ENCODE measurements at regions not wholly inside any gene's neighbourhood (a gene's known extent, or its start where the extent isn't known, plus 50 kb on each side); places are given as distances from the start of the nearest gene placed in this dataset.

DNA sequence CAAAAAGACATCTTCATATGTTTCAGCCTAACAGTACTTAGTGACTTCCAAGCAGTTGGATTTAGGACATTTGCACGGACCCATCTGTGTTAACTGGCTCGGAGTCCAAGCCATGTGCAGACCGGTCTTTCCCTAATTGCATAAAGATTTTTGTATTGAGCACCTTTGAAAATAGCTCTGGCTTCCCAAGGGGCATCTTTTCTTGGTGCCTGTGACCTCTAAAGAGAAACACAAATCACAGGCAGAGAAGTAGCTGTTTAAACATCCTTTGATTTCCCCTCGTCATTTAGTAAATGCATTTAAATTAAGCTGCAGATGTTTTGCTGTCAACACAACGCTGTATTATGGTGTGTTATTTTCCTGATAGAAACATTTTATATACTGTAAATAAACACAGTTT is 288.2 kb upstream of the SALL1 start:
- Histone ChIP-seq H3K4me2 (ENCODE audit: low read length) (no peak overlapping the region), H3K9me3 (ENCODE audit: insufficient read depth, low read length) (no peaks in the 10 kb centered on the region), H4K20me1 (ENCODE audit: insufficient read depth, low read length) (no peaks in the 10 kb centered on the region), H3K27ac (ENCODE audit: low read length) (no peak overlapping the region), H2AFZ (ENCODE audit: low read depth, low read length) (no peak overlapping the region), H3K79me2 (ENCODE audit: low read length) (no peaks in the 10 kb centered on the region), H3K4me3 (ENCODE audit: low read length) (no peak overlapping the region), H3K9ac (ENCODE audit: low read length) (no peak overlapping the region), H3K4me1 (ENCODE audit: low read length) (no peaks in the 10 kb centered on the region), H3K36me3 (replicated peaks; ENCODE audit: low read depth, low read length) (no peaks in the 10 kb centered on the region), H3K27me3 (ENCODE audit: low read depth, low read length) (peaks cover 9% of the 10 kb centered on the region; the same call in 1 of the 2 replicates)
- TF ChIP-seq EZH2phosphoT487 (IDR thresholded peaks at IDR 0.05; ENCODE audit: low read depth) (no peak), CTCF (IDR thresholded peaks at IDR 0.05; ENCODE audit: low read depth, low read length) (no peak)

DNA sequence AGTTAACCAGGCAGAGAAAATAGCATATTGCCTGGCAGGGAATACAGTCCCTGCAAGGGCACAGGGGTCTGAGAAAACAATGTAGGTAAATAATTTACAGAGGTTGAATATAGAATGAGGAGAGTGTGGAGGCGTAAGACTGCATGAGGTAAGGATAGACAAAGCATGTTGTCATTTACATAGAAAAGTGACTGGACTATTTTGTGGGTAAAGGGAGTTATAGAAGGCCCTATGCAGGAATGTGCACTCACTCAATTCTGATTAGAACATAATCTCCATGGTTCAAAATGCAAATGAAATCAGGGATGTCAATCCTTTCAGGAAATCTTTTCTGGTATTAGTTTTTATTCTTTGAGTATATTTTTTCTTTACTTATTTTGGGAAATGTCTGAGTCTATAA is 285.7 kb upstream of the SALL1 start:
- Histone ChIP-seq H3K79me2 (ENCODE audit: low read length) (no peaks in the 10 kb centered on the region), H3K9ac (ENCODE audit: low read length) (no peak overlapping the region), H2AFZ (ENCODE audit: low read depth, low read length) (no peak overlapping the region), H3K4me3 (ENCODE audit: low read length) (no peak overlapping the region), H3K27ac (ENCODE audit: low read length) (no peak overlapping the region), H4K20me1 (ENCODE audit: insufficient read depth, low read length) (no peaks in the 10 kb centered on the region), H3K4me2 (ENCODE audit: low read length) (no peak overlapping the region), H3K36me3 (replicated peaks; ENCODE audit: low read depth, low read length) (no peaks in the 10 kb centered on the region), H3K9me3 (ENCODE audit: insufficient read depth, low read length) (no peaks in the 10 kb centered on the region), H3K27me3 (ENCODE audit: low read depth, low read length) (peaks cover 9% of the 10 kb centered on the region; the same call in 1 of the 2 replicates), H3K4me1 (ENCODE audit: low read length) (no peaks in the 10 kb centered on the region)
- TF ChIP-seq CTCF (IDR thresholded peaks at IDR 0.05; ENCODE audit: low read depth, low read length) = no peak
- no peak for TF ChIP-seq EZH2phosphoT487 (IDR thresholded peaks at IDR 0.05; ENCODE audit: low read depth)

DNA sequence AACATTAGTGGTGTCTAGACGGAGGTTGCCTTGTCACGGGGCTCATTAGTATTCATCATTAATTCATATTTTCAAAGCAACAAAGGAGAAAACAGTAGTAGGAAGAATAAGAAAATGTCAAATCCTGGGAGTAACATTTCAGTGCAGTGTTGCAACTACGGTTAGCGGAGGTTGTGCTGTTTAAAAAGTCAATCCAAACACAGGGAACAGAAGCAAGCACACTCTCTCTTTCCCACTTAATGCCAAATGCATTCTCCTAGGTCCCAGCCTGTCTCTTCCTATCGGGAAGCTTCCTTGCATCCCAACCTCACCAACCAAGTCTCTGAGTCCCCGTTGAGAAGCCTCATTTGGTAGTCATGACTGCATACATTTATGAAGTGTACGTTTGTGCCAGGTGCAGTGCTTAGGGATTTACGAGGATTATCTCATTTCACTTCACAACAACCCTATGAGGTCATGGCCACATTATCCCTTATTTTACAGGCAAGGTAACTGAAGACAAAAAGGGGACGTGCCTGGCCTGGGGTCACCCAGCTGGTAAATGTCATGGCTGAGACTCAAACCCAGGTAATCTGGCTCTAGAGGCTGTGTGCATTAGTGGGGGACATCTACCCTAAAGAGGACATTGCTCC is 283.6 kb upstream of the SALL1 start:
- H3K4me2 ChIP-seq (ENCODE audit: low read length) = no peak overlapping the region
- H3K79me2 ChIP-seq (ENCODE audit: low read length) = no peaks in the 10 kb centered on the region
- H3K27me3 ChIP-seq (ENCODE audit: low read depth, low read length) = no peaks in the 10 kb centered on the region
- no peaks in the 10 kb centered on the region for H3K9me3 ChIP-seq (ENCODE audit: insufficient read depth, low read length)
- no peaks in the 10 kb centered on the region for H3K4me1 ChIP-seq (ENCODE audit: low read length)
- H3K27ac ChIP-seq (ENCODE audit: low read length) = no peak overlapping the region
- H3K36me3 ChIP-seq (replicated peaks; ENCODE audit: low read depth, low read length) = no peaks in the 10 kb centered on the region
- no peak overlapping the region for H3K4me3 ChIP-seq (ENCODE audit: low read length)
- H2AFZ ChIP-seq (ENCODE audit: low read depth, low read length) = no peak overlapping the region
- H4K20me1 ChIP-seq (ENCODE audit: insufficient read depth, low read length) = no peaks in the 10 kb centered on the region
- no peak overlapping the region for H3K9ac ChIP-seq (ENCODE audit: low read length)
- TF ChIP-seq EZH2phosphoT487 (IDR thresholded peaks at IDR 0.05; ENCODE audit: low read depth) (no peak), CTCF (IDR thresholded peaks at IDR 0.05; ENCODE audit: low read depth, low read length) (no peak)

GRCh38 chr16:51433599-51433998 is 282.5 kb upstream of the SALL1 start:
- no peaks in the 10 kb centered on the region for H3K9me3 ChIP-seq (ENCODE audit: insufficient read depth, low read length)
- TF ChIP-seq CTCF (IDR thresholded peaks at IDR 0.05; ENCODE audit: low read depth, low read length) = no peak
- no peak for TF ChIP-seq EZH2phosphoT487 (IDR thresholded peaks at IDR 0.05; ENCODE audit: low read depth)
- no peak overlapping the region for H3K4me3 ChIP-seq (ENCODE audit: low read length)
- no peak overlapping the region for H3K4me2 ChIP-seq (ENCODE audit: low read length)
- H3K79me2 ChIP-seq (ENCODE audit: low read length) = no peaks in the 10 kb centered on the region
- H3K4me1 ChIP-seq (ENCODE audit: low read length) = no peaks in the 10 kb centered on the region
- no peak overlapping the region for H2AFZ ChIP-seq (ENCODE audit: low read depth, low read length)
- H3K27ac ChIP-seq (ENCODE audit: low read length) = no peak overlapping the region
- H4K20me1 ChIP-seq (ENCODE audit: insufficient read depth, low read length) = no peaks in the 10 kb centered on the region
- no peaks in the 10 kb centered on the region for H3K27me3 ChIP-seq (ENCODE audit: low read depth, low read length)
- no peak overlapping the region for H3K9ac ChIP-seq (ENCODE audit: low read length)
- H3K36me3 ChIP-seq (replicated peaks; ENCODE audit: low read depth, low read length) = no peaks in the 10 kb centered on the region
